ENCODE measurements at regions not wholly inside any gene's neighbourhood (a gene's known extent, or its start where the extent isn't known, plus 50 kb on each side); places are given as distances from the start of the nearest gene placed in this dataset.
A peak's percentile ranks its signal among the peaks of the same experiment; 100 is the strongest.

DNA sequence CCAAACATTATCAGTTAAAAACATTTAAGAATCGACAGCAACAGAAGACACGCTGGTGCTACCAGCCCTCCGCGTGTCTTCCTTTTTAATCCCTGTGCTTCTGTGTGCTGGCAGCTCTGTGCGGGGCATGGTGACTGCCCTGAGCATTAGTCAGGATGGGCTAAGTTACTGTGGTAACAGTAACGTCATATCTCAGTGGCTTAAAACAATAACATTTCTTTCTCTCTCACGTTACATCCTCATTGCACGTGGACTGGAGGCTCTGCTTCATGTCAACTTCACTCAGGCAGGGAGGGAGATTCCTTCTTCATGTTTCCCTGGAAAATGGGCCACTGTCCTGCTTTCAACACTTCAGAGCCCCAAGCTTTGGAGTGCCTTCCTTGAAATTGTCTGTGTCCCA, 378.5 kb downstream of the CCSER2 start:
- no TSS peak for BruUV-seq (replicated peaks)
- Mint-ChIP-seq H3K4me1 (ENCODE audit: low read depth, unreplicated experiment) (no peaks in the 10 kb centered on the region), H3K9me3 (ENCODE audit: low read depth, unreplicated experiment) (no peaks in the 10 kb centered on the region), H3K36me3 (ENCODE audit: insufficient read depth, unreplicated experiment) (no peaks in the 10 kb centered on the region), H3K4me3 (ENCODE audit: low read depth, unreplicated experiment) (no peak overlapping the region), H3K27me3 (ENCODE audit: unreplicated experiment) (peaks cover 71% of the 10 kb centered on the region), H3K27ac (ENCODE audit: unreplicated experiment) (no peak overlapping the region)
- CTCF ChIA-PET: no interaction called here
- DNase-seq: no peak
- TF ChIP-seq, protein P1, sequence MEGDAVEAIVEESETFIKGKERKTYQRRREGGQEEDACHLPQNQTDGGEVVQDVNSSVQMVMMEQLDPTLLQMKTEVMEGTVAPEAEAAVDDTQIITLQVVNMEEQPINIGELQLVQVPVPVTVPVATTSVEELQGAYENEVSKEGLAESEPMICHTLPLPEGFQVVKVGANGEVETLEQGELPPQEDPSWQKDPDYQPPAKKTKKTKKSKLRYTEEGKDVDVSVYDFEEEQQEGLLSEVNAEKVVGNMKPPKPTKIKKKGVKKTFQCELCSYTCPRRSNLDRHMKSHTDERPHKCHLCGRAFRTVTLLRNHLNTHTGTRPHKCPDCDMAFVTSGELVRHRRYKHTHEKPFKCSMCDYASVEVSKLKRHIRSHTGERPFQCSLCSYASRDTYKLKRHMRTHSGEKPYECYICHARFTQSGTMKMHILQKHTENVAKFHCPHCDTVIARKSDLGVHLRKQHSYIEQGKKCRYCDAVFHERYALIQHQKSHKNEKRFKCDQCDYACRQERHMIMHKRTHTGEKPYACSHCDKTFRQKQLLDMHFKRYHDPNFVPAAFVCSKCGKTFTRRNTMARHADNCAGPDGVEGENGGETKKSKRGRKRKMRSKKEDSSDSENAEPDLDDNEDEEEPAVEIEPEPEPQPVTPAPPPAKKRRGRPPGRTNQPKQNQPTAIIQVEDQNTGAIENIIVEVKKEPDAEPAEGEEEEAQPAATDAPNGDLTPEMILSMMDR (IDR thresholded peaks at IDR 0.05; ENCODE audit: unreplicated experiment): no peak
- intact Hi-C loops (cut with micrococcal nuclease; ENCODE audit: unreplicated experiment): no loop called here

DNA sequence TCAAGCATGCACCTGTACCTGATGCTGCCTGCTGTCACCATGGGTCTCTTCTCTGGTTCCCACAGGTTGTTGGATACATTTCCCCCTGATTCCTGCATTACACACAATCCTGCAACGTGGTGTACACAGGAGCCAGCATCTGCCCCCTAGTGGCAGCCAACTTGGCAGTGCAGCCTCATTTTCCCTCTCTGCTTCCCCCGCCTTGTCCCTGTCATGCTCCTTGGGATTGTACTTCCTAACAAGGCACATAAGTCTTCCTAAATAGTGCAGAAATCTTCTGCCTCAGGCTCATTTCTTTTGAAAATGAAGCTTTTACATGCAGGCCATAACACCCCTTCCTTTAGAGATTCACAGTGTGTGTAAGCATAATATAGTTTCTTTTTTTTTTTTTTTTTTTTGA, 387.5 kb downstream of the CCSER2 start:
- intact Hi-C loops (cut with micrococcal nuclease; ENCODE audit: unreplicated experiment): loop anchor here (1.0 kb wide), 1 partner anchor 103 kb away; no protein-coding TSS in a partner anchor
- H3K4me3 Mint-ChIP-seq (ENCODE audit: low read depth, unreplicated experiment): no peak overlapping the region
- CTCF ChIA-PET: no interaction called here
- no peak overlapping the region for H3K27ac Mint-ChIP-seq (ENCODE audit: unreplicated experiment)
- peaks cover 16% of the 10 kb centered on the region for H3K27me3 Mint-ChIP-seq (ENCODE audit: unreplicated experiment)
- DNase-seq: peak; percentile 34
- BruUV-seq (replicated peaks): no TSS peak
- TF ChIP-seq, protein P1 (IDR thresholded peaks at IDR 0.05; ENCODE audit: unreplicated experiment): peak; percentile 20
- H3K4me1 Mint-ChIP-seq (ENCODE audit: low read depth, unreplicated experiment): no peaks in the 10 kb centered on the region
- H3K36me3 Mint-ChIP-seq (ENCODE audit: insufficient read depth, unreplicated experiment): no peaks in the 10 kb centered on the region
- no peaks in the 10 kb centered on the region for H3K9me3 Mint-ChIP-seq (ENCODE audit: low read depth, unreplicated experiment)

DNA sequence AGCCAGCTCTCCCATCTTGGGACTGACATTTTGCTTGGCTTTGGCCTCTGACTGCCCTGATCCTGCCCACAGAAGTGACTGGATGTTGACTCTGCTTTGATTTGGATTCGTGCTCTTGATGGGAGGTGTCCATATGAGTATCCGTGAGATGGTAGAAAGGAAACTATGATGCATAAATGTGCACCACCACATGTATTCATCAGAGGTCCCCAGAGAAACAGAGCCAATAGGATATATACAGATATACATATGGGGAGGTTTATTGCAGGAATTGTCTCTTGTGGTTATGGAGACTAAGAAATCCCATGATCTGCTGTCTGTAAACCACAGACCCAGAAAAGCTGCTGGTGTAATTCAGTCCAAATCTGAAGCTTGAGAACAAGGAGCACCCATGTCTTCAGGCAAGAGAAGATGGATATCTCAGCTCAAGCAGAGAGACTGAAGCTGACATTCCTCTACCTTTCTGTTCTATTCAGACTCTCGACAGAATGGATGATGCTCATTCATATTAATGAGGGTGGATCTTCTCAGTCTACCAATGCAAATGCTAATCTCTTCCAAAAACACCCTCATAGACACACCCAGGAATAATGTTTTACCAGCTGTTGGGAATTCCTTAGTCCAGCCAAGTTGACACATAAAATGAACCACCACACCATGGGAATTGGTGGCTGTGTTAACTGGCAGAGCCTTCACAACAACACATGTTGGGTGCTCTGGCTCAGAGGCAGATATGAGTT, 390.7 kb downstream of the CCSER2 start:
- Mint-ChIP-seq H3K27me3 (ENCODE audit: unreplicated experiment) (no peaks in the 10 kb centered on the region), H3K4me1 (ENCODE audit: low read depth, unreplicated experiment) (peaks cover 8% of the 10 kb centered on the region), H3K4me3 (ENCODE audit: low read depth, unreplicated experiment) (no peak overlapping the region), H3K9me3 (ENCODE audit: low read depth, unreplicated experiment) (no peaks in the 10 kb centered on the region), H3K27ac (ENCODE audit: unreplicated experiment) (no peak overlapping the region), H3K36me3 (ENCODE audit: insufficient read depth, unreplicated experiment) (no peaks in the 10 kb centered on the region)
- no peak for DNase-seq
- BruUV-seq (replicated peaks): no TSS peak
- intact Hi-C loops (cut with micrococcal nuclease; ENCODE audit: unreplicated experiment): no loop called here
- CTCF ChIA-PET: no interaction called here
- TF ChIP-seq, protein P1 (IDR thresholded peaks at IDR 0.05; ENCODE audit: unreplicated experiment): no peak

DNA sequence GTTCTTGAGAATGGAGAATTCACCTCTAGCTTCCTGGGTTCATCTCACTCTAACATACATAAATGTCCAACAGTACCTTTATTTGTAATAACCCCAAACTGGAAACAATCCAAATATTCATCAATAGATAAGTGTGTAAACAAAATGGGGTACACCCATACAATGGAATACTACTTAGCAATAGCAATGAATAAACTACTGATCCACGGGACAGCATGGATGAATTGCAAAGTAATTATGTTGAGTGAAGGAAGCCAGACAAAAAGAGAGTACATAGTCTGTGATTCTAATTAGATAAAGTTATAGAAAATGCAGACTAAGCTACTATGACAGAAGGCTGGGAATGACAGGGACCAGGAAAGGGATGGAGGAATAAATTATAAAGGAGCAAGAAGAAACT, 391.3 kb downstream of the CCSER2 start:
- TF ChIP-seq, protein P1 (IDR thresholded peaks at IDR 0.05; ENCODE audit: unreplicated experiment): no peak
- Mint-ChIP-seq H3K9me3 (ENCODE audit: low read depth, unreplicated experiment) (no peaks in the 10 kb centered on the region), H3K4me3 (ENCODE audit: low read depth, unreplicated experiment) (no peak overlapping the region), H3K4me1 (ENCODE audit: low read depth, unreplicated experiment) (peaks cover 8% of the 10 kb centered on the region), H3K27me3 (ENCODE audit: unreplicated experiment) (no peaks in the 10 kb centered on the region), H3K36me3 (ENCODE audit: insufficient read depth, unreplicated experiment) (no peaks in the 10 kb centered on the region), H3K27ac (ENCODE audit: unreplicated experiment) (no peak overlapping the region)
- intact Hi-C loops (cut with micrococcal nuclease; ENCODE audit: unreplicated experiment): no loop called here
- no TSS peak for BruUV-seq (replicated peaks)
- CTCF ChIA-PET: no interaction called here
- no peak for DNase-seq
